ENCODE measurements at regions not wholly inside any gene's neighbourhood (a gene's known extent, or its start where the extent isn't known, plus 50 kb on each side); places are given as distances from the start of the nearest gene placed in this dataset.

DNA sequence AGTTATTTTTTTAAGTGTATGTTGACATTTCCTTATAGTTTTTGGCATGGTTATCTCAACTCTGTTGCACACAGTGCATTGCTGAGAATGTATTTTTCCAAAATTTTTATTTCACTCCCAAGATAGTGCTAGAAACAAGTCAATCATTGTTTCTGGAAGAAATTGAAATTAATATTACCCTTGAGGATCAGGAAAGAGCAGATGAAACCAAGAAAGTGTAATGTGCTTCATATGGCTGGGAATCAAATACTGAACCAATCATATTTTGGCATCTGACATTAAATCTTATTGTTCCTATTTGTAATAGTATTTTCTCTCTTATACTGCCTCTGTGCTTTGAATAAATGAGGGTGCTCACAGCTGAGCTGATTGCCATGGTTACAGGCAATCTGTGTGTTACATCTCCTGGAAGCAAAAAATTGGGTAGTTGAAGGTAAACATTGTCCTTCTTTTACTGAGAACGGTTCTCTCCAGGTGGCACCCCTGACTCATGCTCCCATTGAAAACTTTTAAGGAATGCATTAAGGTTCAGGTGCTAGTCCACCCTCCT is 358.2 kb upstream of the NR3C2 start:
- Histone ChIP-seq H3K9me3 (ENCODE audit: control insufficient read depth in 2 of 2, insufficient read depth in 1 of 2, low read depth in 1 of 2, low read length in 1 of 2) (no peaks in the 10 kb centered on the region), H3K4me1 (ENCODE audit: control insufficient read depth in 2 of 2, insufficient read depth in 2 of 2, low read length in 1 of 2) (no peaks in the 10 kb centered on the region), H3K27me3 (ENCODE audit: control insufficient read depth in 1 of 2, insufficient read depth in 2 of 2, low read length in 2 of 2) (no peaks in the 10 kb centered on the region), H3K36me3 (ENCODE audit: control insufficient read depth in 2 of 2, insufficient read depth in 2 of 2, low read length in 1 of 2) (no peaks in the 10 kb centered on the region), H3K4me3 (ENCODE audit: low read depth in 1 of 2, low read length in 2 of 2) (no peak overlapping the region), H3K27ac (ENCODE audit: low read depth in 2 of 2, low read length in 1 of 2) (no peak overlapping the region)
- 72 to 74% methylated on average over 1 of the region's 1 CpG for WGBS, 2 donors

DNA sequence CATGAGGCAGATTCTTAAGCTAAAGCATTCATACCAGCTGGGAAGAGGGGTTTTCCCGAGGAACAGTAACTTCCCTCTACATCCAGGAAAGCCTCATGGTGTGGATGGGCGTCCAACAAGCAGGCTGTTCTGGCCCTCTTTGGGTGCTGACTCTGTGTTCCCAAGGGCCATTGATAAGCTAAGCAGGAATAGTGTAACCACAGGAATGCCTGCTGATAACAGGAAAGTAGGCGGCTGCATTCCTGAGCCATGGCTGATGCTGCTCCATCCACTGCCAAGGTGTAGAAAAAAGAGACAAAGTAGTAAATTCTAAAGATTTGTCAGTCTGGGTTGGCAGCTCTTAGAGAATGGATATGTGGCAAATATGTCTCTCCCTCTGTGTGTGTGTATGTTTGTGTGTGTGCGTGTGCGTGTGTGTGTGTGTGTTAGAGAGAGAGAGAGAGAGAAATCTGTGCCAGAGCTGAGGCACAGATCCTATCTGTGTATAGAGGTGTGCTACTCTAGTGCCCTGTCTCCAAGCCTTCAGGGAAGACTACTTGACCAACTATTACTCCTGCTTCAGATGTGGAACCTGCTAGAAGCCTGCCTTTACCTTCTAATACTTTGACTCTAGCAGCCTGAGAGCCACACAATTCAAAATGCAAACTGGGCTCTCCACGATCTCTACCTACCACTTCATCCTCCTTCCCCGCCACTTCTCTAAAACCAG is 353.1 kb upstream of the NR3C2 start:
- 75 to 84% methylated on average over 7 of the region's 7 CpGs for WGBS, 2 donors
- Histone ChIP-seq H3K27ac (ENCODE audit: low read depth in 2 of 2, low read length in 1 of 2) (no peak overlapping the region), H3K27me3 (ENCODE audit: control insufficient read depth in 1 of 2, insufficient read depth in 2 of 2, low read length in 2 of 2) (no peaks in the 10 kb centered on the region), H3K4me1 (ENCODE audit: control insufficient read depth in 2 of 2, insufficient read depth in 2 of 2, low read length in 1 of 2) (no peaks in the 10 kb centered on the region), H3K9me3 (ENCODE audit: control insufficient read depth in 2 of 2, insufficient read depth in 1 of 2, low read depth in 1 of 2, low read length in 1 of 2) (no peaks in the 10 kb centered on the region), H3K36me3 (ENCODE audit: control insufficient read depth in 2 of 2, insufficient read depth in 2 of 2, low read length in 1 of 2) (no peaks in the 10 kb centered on the region), H3K4me3 (ENCODE audit: low read depth in 1 of 2, low read length in 2 of 2) (no peak overlapping the region)

- Histone ChIP-seq H3K4me3 (ENCODE audit: low read depth in 1 of 2, low read length in 2 of 2) (no peak overlapping the region), H3K36me3 (ENCODE audit: control insufficient read depth in 2 of 2, insufficient read depth in 2 of 2, low read length in 1 of 2) (no peaks in the 10 kb centered on the region), H3K4me1 (ENCODE audit: control insufficient read depth in 2 of 2, insufficient read depth in 2 of 2, low read length in 1 of 2) (no peaks in the 10 kb centered on the region), H3K27ac (ENCODE audit: low read depth in 2 of 2, low read length in 1 of 2) (no peak overlapping the region), H3K9me3 (ENCODE audit: control insufficient read depth in 2 of 2, insufficient read depth in 1 of 2, low read depth in 1 of 2, low read length in 1 of 2) (no peaks in the 10 kb centered on the region), H3K27me3 (ENCODE audit: control insufficient read depth in 1 of 2, insufficient read depth in 2 of 2, low read length in 2 of 2) (no peaks in the 10 kb centered on the region)
- WGBS, 2 donors = 88 to 95% methylated on average over 2 of the region's 2 CpGs
These were observed 351.0 kb upstream of the NR3C2 start for GRCh38 chr4:148793221-148793620.

DNA sequence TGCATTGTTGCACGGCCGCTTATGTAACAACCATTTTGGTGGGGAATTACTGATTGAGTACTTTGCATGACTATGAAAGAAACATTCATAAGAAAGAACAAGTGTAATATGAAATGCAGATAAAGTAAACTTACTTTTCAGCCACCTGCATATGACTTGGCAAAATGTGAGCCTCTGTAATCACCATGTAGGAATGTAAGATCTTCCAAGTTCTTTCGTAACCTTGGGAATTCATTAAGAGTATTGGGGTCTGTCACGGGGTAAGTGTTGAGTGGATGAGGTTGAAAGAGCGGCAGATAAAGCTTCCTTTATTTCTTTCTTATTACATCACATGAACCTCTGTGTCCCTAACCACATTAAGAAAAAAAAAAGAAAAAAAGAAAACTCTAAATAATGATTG is 348.5 kb upstream of the NR3C2 start:
- Histone ChIP-seq H3K27ac (ENCODE audit: low read depth in 2 of 2, low read length in 1 of 2) (no peak overlapping the region), H3K4me3 (ENCODE audit: low read depth in 1 of 2, low read length in 2 of 2) (no peak overlapping the region), H3K27me3 (ENCODE audit: control insufficient read depth in 1 of 2, insufficient read depth in 2 of 2, low read length in 2 of 2) (no peaks in the 10 kb centered on the region), H3K9me3 (ENCODE audit: control insufficient read depth in 2 of 2, insufficient read depth in 1 of 2, low read depth in 1 of 2, low read length in 1 of 2) (no peaks in the 10 kb centered on the region), H3K4me1 (ENCODE audit: control insufficient read depth in 2 of 2, insufficient read depth in 2 of 2, low read length in 1 of 2) (no peaks in the 10 kb centered on the region), H3K36me3 (ENCODE audit: control insufficient read depth in 2 of 2, insufficient read depth in 2 of 2, low read length in 1 of 2) (no peaks in the 10 kb centered on the region)
- 83 to 89% methylated on average over 5 of the region's 5 CpGs for WGBS, 2 donors

GRCh38 chr4:148790246-148790645 is 348.0 kb upstream of the NR3C2 start:
- Histone ChIP-seq H3K4me3 (ENCODE audit: low read depth in 1 of 2, low read length in 2 of 2) (no peak overlapping the region), H3K9me3 (ENCODE audit: control insufficient read depth in 2 of 2, insufficient read depth in 1 of 2, low read depth in 1 of 2, low read length in 1 of 2) (no peaks in the 10 kb centered on the region), H3K36me3 (ENCODE audit: control insufficient read depth in 2 of 2, insufficient read depth in 2 of 2, low read length in 1 of 2) (no peaks in the 10 kb centered on the region), H3K27me3 (ENCODE audit: control insufficient read depth in 1 of 2, insufficient read depth in 2 of 2, low read length in 2 of 2) (no peaks in the 10 kb centered on the region), H3K4me1 (ENCODE audit: control insufficient read depth in 2 of 2, insufficient read depth in 2 of 2, low read length in 1 of 2) (no peaks in the 10 kb centered on the region), H3K27ac (ENCODE audit: low read depth in 2 of 2, low read length in 1 of 2) (no peak overlapping the region)
- 84 to 89% methylated on average over 5 of the region's 5 CpGs for WGBS, 2 donors

- 31 to 39% methylated on average over 2 of the region's 2 CpGs for WGBS, 2 donors
These were observed 345.7 kb upstream of the NR3C2 start for GRCh38 chr4:148787831-148788477.

GRCh38 chr4:148787285-148787684 is 345.1 kb upstream of the NR3C2 start:
- Histone ChIP-seq H3K4me1 (ENCODE audit: control insufficient read depth in 2 of 2, insufficient read depth in 2 of 2, low read length in 1 of 2) (no peaks in the 10 kb centered on the region), H3K36me3 (ENCODE audit: control insufficient read depth in 2 of 2, insufficient read depth in 2 of 2, low read length in 1 of 2) (no peaks in the 10 kb centered on the region), H3K27ac (ENCODE audit: low read depth in 2 of 2, low read length in 1 of 2) (no peak overlapping the region), H3K9me3 (ENCODE audit: control insufficient read depth in 2 of 2, insufficient read depth in 1 of 2, low read depth in 1 of 2, low read length in 1 of 2) (no peaks in the 10 kb centered on the region), H3K27me3 (ENCODE audit: control insufficient read depth in 1 of 2, insufficient read depth in 2 of 2, low read length in 2 of 2) (no peaks in the 10 kb centered on the region), H3K4me3 (ENCODE audit: low read depth in 1 of 2, low read length in 2 of 2) (no peak overlapping the region)
- WGBS, 2 donors = 81 to 82% methylated on average over 2 of the region's 2 CpGs

More at GRCh38 chr4:148787831-148788477, 345.7 kb upstream of the NR3C2 start:
- no peaks in the 10 kb centered on the region for H3K27me3 ChIP-seq (ENCODE audit: control insufficient read depth in 1 of 2, insufficient read depth in 2 of 2, low read length in 2 of 2)
- H3K4me1 ChIP-seq (ENCODE audit: control insufficient read depth in 2 of 2, insufficient read depth in 2 of 2, low read length in 1 of 2) = no peaks in the 10 kb centered on the region
- no peak overlapping the region for H3K4me3 ChIP-seq (ENCODE audit: low read depth in 1 of 2, low read length in 2 of 2)
- no peaks in the 10 kb centered on the region for H3K36me3 ChIP-seq (ENCODE audit: control insufficient read depth in 2 of 2, insufficient read depth in 2 of 2, low read length in 1 of 2)
- H3K27ac ChIP-seq (ENCODE audit: low read depth in 2 of 2, low read length in 1 of 2) = no peak overlapping the region
- H3K9me3 ChIP-seq (ENCODE audit: control insufficient read depth in 2 of 2, insufficient read depth in 1 of 2, low read depth in 1 of 2, low read length in 1 of 2) = no peaks in the 10 kb centered on the region

DNA sequence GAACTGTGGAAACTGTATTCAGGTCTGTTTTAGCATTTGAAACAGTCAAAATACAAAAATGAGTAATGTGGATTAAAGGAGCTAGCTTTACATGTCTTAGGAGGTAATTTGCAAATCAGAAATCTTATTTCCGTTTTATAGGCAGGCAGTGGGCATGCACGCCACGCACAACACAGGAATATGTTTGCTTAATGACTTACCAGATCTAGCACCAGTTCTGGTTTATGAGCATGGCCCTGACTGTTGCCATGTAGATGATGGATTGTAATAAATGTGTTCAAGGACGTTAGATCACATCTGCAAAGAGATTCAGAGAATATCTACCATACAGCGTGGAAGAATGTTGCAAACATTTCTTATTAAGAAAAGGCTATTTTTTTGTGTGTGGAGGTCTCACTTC is 344.5 kb upstream of the NR3C2 start:
- 80 to 86% methylated on average over 5 of the region's 5 CpGs for WGBS, 2 donors
- no peaks in the 10 kb centered on the region for H3K36me3 ChIP-seq (ENCODE audit: control insufficient read depth in 2 of 2, insufficient read depth in 2 of 2, low read length in 1 of 2)
- no peak overlapping the region for H3K4me3 ChIP-seq (ENCODE audit: low read depth in 1 of 2, low read length in 2 of 2)
- no peaks in the 10 kb centered on the region for H3K4me1 ChIP-seq (ENCODE audit: control insufficient read depth in 2 of 2, insufficient read depth in 2 of 2, low read length in 1 of 2)
- H3K27ac ChIP-seq (ENCODE audit: low read depth in 2 of 2, low read length in 1 of 2) = no peak overlapping the region
- no peaks in the 10 kb centered on the region for H3K9me3 ChIP-seq (ENCODE audit: control insufficient read depth in 2 of 2, insufficient read depth in 1 of 2, low read depth in 1 of 2, low read length in 1 of 2)
- no peaks in the 10 kb centered on the region for H3K27me3 ChIP-seq (ENCODE audit: control insufficient read depth in 1 of 2, insufficient read depth in 2 of 2, low read length in 2 of 2)

DNA sequence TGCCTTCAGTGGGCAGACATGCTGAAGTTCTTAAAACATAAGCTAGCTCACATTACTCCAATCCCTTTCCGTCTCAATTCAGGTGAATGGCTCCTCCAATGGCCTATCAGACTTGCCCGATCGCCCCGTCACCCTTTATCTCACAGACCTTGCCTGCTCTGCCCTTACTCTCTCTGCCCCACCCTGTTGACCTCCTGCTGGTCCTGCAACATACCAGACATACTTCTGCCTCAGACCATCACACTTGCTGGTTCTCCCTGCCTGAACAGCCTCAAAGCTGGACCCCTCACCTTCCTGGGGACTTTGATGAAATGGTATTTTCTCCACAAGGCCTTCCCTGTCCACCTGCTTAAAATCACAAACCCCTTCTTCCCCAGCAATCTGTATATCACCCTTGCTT is 340.1 kb upstream of the NR3C2 start:
- 84% methylated on average over 4 of the region's 4 CpGs for WGBS, 2 donors
- Histone ChIP-seq H3K27ac (ENCODE audit: low read depth in 2 of 2, low read length in 1 of 2) (no peak overlapping the region), H3K4me1 (ENCODE audit: control insufficient read depth in 2 of 2, insufficient read depth in 2 of 2, low read length in 1 of 2) (no peaks in the 10 kb centered on the region), H3K9me3 (ENCODE audit: control insufficient read depth in 2 of 2, insufficient read depth in 1 of 2, low read depth in 1 of 2, low read length in 1 of 2) (no peaks in the 10 kb centered on the region), H3K27me3 (ENCODE audit: control insufficient read depth in 1 of 2, insufficient read depth in 2 of 2, low read length in 2 of 2) (no peaks in the 10 kb centered on the region), H3K36me3 (ENCODE audit: control insufficient read depth in 2 of 2, insufficient read depth in 2 of 2, low read length in 1 of 2) (no peaks in the 10 kb centered on the region), H3K4me3 (ENCODE audit: low read depth in 1 of 2, low read length in 2 of 2) (no peak overlapping the region)
